IPS DF 4.7 (cell line): ENCODE measurements at regions not wholly inside any gene's neighbourhood (a gene's known extent, or its start where the extent isn't known, plus 50 kb on each side); places are given as distances from the start of the nearest gene placed in this dataset.

Source experiments
- DNase-seq: peaks from one replicate; pipeline ENCODE4 v3.0.0-alpha.2; 2013; ENCODE audit warnings: low spot score; ENCODE audit errors: extremely low read depth

DNA sequence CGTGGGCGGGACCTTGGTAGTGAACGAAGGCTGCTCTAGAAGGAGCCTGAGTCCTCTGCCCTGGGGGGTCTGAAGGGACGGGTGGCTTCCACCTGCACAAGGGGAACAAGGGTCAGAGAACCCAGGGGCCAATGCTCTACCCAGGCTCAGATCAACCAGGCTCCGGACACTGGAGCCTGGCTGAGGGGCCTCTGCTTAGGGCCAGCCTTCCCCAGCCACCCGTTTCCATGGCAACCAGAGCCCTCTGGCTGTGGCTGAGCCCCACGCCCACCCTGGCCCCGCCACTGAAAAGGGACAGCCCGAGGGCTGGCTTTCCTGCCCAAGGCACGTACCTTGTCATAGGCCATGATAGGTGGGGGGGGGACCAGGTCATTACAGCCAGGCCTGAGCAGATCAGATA lies 724.6 kb downstream of the PTPRU start:
- DNase-seq: no peak

DNA sequence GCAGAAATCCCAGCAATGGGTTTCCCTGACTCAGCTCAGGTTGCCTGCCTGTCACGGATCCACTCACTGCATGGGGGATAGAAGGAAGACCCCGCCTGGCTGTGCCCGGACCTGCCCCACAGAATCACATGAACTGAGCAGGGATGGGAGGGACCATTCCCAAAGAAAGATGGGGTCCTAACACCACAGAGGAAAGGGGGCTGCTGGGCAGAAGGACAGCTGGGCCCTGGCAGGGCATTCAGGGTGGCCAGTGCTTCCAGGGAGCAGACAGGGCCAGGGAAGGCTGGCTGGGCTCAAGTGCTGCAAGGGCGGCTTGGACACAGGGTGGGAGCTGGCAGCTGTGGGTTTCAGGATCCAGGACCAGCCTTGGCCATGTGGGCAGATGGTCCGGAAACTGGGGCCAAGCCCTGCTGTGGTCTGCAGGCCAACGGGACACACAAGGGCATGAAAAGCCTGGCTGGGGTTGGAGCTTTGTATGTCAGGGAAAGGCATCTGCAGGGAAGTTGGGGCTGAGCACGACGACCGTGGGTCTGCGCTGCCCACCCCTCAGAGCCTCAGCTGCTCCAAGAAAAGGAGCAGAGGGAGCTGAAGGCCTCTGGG lies 723.9 kb downstream of the PTPRU start:
- DNase-seq: no peak

DNA sequence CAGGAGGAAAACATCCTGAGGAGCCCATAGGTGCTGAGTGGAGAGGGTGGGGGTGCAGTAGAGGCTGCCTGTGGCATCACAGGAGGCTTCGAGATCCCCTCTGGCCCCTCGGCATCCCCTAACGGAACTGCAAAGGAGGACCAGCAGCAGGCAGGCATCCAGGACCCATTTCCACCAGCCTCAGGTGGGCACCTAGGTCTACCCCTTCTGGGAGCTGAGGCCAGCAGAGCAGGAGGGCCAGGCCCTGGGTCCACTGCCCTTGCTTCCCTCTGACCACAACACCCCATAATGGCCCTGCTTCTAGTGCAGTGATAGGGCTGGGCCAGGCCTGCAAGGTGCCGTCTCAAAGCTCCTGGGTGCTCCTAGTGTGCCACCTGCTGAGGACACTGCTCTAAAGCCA lies 723.0 kb downstream of the PTPRU start:
- DNase-seq: no peak

DNA sequence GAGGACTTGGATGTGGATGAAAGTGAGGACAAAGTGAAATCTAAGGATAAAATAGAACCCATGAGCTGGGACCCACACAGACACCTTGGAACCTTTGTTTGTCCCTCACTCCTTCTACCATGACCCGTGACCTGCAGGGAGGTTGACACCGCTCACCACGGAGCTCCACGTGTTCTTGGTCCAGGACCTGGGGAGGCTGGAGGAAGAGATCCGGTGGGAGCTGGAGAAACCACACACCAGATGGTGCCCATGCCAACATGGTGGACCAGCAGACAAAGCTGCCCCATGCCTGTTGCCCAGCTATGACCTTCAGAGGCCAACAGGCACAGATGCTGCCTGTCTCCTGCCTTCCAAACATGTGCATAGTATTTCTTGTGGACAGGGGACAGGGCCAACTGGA lies 721.9 kb downstream of the PTPRU start:
- DNase-seq: no peak

DNA sequence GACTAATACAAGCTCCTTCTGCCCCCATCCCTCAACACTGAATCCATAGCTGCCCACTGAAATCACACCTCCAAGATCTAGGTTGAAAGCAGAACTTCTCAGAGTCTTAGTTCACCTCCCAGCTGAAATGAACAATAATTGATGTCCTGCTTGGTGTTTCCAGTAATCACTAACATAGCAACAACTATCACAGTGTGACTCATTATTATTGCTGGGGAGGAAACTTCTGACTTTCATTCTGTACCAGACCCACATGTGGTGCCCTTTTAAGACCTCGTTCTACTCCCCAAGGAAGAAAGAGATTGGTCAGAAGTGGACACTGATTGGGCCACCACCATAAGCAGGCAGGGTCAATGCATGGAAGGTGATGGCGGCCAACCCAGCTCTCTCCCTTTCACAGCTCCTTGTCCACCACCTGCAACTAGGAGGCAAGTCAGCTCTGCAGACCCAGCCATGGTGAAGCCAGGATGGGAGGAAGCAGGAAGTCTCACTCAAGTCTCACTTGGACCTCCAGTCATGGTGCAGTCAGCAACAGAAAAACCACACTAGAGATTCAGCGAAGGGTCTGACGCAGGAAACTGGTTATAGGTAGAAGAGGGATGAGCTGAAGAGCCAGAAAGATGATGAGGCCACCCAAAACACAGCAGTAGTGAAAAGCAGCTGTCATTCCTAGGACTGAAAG lies 720.2 kb downstream of the PTPRU start:
- no peak for DNase-seq

DNA sequence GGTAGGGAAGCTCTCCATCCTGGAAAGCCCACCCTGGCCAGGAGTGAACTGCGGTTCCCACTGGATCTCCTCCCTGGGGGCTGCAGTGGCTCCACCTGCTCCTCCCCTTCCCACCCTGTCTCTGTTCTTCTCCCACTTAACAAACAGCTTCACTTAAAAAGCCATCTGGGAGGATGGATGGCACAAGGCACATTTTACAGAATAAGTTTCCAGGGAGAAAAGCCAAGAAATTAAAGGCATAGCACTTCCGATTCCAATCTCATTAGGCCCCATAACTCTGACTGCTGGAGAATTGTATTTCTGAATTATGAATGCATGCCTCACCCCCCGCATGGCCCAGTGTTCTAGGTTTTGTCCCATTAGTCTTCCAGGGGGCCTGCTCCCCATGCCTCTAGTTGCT lies 718.3 kb downstream of the PTPRU start:
- DNase-seq: no peak

DNA sequence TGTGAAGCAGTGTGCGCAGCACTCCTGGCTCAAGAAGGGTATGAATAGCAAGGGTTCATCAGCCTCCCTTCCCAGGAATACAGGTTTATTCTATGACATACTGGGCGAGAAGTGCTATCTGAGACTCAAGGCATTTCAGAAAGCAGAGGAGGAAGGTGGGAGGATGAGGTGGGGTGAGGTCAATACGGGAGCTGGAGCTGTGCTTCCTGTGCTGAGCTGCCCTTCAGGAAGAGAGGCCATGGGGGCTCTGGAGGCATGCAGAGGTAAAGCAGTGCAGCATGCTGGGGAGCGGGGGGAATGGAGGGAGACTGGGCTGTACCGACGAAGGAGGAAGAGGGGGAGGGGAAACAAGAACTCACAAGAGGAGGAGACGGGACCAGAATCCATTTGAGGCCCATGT lies 717.6 kb downstream of the PTPRU start:
- DNase-seq: no peak

DNA sequence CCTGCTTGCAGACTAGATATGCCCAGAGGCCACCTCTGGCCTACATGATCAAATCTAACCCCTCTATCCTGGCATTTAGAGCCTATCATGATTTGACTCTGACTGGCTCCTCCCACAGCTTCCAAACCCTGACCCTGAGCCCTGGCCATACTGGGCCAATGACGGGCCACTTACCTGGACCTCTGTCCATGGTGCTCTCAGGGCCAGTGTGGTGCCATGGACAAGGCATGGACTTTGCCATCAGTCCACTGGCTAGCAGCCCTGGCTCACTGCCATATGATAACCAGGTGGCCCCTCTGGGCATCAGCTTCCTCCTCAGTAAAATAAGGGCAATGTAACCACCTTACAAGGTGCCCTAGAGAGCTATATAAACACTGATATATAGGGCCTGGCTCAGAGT lies 713.4 kb downstream of the PTPRU start:
- DNase-seq: no peak

DNA sequence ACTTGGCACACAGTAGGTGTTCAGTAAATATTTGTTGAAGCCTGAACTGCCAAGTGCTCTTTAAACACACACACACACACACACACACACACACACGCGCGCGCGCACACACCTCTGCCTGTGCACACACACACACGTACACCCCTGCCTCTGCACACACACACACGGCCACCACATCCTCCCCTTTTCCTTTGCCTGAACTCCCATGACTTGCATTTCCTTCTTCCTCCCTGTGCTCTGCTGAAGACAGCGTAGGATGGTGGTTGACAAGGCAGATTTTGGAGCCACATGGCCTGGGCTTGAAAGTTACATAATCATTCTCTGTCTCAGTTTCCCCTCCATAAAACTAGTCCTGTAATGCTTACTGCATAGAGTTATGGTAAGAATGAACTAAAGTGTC lies 712.3 kb downstream of the PTPRU start:
- DNase-seq: no peak

DNA sequence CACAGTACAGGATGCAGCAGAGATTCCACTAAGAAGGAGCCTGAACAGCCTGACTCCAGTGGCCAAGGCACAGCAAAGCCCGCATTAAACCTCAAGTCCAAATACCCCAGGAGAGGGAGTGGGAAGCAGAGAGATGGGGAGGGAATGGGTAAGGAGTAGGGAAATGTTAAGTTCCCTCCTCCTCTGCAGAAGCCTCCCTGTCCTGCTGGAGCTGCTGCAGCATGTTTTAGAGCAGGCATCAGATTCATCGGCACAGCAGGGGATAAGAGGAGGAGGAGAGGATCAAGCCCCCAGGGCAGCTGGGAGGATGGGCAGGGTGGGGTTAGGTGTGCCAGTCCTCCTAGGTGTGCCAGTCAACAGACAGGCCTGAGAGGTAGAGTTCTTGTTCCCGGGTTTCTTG lies 709.7 kb downstream of the PTPRU start:
- no peak for DNase-seq

DNA sequence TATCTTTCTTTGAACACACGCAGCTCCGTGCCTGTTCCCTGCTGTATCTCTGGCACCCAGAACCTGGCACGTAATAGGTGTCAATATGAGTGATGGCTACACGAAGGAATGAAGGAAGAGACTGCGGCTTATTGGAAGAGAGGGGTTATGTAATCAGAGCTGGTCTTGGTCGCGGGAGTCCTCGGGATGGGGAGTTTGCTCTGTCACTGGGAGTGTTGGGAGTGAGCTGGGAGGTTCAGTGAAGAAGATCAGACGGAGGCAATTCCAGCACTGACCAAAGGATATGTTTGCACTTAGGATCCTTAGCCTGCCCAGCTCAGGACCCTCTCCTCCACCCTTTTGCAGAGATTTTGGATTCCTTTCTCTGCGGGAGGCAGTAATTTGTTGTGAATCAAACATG lies 709.1 kb downstream of the PTPRU start:
- no peak for DNase-seq

DNA sequence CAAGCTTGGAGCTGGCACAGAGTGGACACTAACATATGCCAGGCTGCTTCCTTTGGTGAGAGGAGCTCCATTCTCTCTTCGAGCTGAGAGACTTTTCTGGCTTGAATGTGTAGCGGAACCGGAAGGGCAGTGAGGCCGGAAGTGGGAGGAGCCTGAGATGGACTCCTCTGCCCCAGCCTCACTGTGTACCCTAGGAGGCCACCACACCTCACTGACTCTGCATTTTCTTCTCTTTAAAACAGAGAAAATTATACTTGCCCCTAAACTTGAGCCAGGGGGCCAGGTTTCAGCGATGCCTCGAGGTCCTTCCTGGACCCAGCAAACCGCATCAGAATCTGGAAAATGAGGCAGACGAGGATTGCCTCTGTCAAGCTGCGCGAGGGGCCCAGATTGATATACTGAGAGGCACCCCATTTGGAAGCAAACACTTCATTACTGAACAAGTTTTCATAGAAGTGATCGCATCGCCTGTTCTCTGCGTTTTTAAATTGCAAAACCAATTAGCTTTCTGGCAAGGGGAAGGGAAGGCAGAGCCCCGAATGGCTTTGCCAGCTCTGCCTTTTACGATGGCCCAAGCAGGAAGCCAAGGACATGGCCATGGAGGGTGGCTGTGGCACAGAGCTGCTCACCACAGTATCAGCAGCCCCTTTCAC lies 708.1 kb downstream of the PTPRU start:
- no peak for DNase-seq

DNA sequence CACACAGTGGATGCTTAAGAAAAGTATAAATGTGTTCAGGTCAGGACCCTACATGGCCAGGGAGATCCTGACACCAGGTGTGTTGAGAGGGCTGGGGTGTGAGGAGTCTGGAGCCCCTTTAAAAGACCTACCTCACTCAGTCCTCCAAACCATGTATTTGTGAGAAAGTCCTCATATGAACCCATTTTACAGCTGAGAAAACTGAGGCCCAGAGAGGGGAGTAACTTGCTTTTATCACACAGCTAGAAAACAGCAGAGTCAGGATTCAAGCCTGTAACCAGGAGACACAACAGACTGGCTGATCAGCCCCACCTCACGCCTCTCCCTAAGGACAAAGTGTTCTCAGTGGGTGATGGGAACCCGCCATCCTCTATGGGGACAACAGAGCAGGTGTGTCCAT lies 706.7 kb downstream of the PTPRU start:
- DNase-seq: no peak

DNA sequence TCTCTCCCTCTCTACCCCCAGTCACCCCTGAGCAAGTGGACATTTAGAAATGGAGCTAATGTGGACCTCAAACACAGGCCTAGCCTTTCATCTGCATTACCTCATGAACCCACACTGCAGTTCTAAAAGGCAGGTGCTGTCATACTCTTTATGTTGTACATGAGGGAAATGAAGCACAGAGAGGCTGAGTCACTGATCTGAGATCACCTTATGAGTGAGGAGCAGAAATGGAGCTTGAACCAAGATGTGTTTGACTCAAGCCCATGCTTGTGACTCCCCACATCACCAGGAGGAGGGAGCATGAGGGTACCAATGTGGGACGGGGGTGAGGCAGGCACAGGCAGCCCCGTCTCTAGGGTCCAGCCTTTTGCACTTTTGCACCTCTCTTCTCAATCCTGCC lies 702.8 kb downstream of the PTPRU start:
- DNase-seq: no peak

DNA sequence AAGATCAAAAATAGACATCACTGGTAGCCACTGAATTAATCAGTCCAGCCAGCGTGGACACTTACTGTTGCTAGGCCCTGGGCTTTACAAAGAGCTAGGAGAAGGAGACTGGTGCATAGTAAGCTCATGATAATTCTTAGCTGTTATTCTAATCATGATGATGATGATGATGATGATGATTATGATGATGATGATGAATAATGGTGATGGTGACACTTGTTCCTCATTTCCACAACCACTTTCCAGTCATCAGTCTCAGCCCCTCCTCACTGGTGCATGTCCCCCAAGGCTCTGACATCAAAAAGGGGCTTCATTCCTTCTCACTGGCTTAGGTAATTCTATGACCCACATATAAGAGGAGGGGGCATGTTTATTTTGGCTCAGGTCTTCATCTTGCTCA lies 701.0 kb downstream of the PTPRU start:
- DNase-seq: no peak

DNA sequence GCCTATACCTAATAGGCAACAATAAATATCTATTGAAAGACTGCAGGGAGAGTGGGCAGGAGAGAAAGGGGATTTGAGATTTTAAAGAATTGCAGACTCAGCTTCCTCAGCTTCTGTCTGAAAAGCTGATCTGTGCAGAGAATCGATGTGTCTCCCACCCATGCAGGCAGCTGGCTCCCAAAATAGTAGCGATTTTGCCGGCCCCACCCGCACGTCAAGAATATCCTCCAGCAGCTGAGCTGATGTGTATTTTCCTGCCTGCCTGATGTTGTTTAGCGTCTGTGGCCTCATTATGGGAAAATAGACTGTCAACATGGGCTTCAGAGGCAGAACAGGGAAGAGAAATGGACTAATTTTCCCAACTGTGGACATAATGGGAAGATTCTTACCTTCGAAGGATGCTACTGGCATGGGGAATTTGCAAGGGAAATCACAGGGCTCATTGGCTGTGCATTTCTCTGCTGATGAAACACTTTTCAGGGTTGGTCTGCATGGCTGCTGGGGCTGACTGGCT lies 699.8 kb downstream of the PTPRU start:
- DNase-seq: no peak

DNA sequence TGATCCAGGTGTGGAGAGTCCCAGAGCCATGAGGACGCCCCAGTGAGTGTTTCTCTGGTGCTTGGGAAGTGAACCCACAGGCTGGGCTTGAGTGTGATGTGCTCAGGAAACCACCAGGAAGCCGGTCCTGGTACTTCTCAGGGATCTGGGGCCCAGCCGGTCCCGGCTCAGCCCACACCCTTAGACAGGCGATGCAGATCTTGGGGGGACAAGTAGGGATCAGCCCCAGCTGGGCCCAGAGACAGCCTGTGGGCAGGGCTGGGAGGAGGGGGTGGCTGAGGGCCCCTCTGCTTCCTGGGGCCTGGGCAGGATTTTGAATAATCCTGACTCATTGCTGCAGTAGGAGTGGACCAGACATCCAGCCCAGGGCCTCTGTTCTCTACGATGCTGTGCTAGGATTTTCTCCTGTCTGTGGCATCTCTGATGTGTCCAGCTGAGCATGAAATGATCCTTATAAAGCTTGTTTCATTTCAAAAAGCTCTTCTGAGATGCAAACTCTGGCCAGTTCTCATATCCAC lies 698.0 kb downstream of the PTPRU start:
- no peak for DNase-seq

DNA sequence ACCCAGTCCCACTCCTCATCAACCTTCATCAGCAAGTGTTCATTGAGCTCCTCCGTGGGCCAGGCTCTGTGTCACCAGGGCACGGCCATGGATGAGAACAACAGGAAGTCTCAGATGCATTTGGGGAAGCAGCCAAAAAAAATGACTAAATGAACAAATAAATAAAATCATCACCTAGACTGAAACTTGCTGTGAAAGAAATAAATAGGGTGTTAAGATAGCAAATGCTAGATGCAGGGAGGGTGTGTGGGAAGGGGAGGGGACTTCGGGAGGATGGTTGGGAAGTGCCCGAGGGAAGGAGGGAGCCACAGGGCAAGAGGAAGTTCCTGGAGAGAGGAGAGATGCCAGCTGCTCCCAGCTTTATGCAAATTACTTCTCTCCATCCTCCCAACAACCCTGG lies 696.7 kb downstream of the PTPRU start:
- DNase-seq: no peak

DNA sequence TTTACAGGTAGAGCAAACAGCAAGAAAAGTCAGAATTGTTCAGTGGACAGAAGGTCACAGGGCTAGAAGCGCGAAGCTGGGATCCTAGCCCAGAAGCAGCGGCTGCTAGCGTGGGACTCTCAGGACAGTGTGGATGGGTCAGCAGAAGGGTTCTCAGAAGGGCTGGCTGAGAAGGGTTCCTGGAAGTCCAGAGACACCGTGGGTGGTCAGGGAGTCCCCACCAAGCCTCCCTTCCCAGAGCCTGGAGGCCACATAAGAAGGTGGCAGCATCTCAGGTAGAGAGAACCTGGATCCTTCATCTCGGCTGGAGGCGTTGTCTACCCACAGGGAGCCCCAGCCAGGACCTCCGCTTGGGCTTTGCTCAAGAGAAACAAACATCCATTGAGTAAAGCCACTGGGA lies 696.3 kb downstream of the PTPRU start:
- DNase-seq: no peak

DNA sequence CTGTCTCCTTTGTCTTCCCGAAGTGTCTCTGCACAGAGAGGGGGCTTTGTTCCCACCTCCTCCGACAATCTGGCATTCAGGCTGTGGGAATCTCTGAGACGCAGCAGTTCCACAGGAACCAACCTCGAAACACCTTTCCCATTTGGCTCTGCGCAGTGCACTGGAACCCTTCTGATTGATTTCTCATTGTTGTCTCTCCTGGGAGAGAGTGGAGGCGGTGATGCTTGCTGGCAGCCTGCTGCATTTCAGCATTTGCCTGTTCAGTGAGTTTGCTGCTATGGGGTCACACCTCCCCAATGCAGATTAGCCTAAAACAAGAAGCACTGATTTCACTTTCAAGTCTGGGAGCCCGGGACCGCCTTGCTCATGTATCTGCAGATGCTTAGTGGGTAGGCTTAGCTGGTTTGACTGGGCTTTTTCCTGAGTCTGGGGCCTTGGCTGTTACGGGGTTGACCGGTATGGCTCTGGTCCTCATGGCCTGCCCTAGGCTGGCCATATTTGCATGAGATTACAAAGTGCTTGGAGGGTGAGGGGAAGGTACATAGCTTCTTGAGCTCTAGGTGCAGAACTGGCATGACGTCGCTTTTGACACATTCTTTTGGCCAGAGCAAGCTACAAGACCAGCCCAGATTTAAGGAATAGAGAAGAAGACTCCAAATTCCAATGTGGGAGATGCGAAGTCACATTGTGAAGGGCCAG lies 695.3 kb downstream of the PTPRU start:
- DNase-seq: no peak

DNA sequence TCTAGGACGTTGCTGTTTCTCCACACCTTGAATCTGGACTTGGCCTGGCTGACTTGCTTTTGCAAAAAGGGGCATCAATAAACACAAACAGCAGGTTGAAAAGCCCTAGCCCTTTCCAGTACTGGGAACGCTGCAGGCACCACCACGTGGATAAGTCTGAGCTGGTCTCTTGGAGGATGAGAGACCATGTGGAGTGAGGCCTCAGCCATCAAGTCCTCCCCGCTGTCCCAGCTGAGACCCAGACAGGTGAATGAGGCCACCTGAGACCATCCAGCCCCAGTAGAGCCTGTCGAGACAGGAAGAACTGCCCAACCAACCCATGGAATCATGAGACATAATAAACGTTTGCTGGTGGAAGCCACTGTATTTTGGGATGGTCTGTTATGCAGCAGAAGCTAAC lies 688.7 kb downstream of the PTPRU start:
- no peak for DNase-seq

DNA sequence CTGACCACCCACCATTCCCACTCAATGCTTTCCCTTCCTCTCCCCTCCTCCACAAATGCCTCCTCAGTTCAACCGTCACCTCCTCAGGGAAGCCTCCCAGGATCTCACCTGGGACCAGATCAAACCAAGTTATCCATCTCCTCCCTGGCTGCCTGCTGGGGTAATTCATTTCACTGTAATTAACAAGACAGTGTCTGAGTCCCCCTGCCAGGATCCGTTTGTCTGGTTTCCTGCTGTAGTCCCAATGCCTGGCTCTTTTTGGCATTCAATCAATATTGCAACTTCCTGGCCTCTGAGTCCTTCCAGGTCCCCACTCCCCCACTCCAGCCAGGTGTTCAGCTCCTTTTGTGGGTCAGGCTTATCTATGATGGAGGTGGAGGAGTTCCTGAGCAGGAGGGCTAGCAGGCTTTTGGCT lies 687.7 kb downstream of the PTPRU start:
- peak; percentile 56 for DNase-seq
